ENCODE measurements at regions not wholly inside any gene's neighbourhood (a gene's known extent, or its start where the extent isn't known, plus 50 kb on each side); places are given as distances from the start of the nearest gene placed in this dataset.

- Histone ChIP-seq H3K27ac (ENCODE audit: low read length) (no peak overlapping the region), H3K9me3 (ENCODE audit: control insufficient read depth, insufficient read depth, low read length) (no peaks in the 10 kb centered on the region), H3K27me3 (ENCODE audit: control insufficient read depth, insufficient read depth, low read length) (no peaks in the 10 kb centered on the region), H3K4me1 (ENCODE audit: control insufficient read depth, insufficient read depth, low read length) (no peaks in the 10 kb centered on the region), H3K4me3 (ENCODE audit: low read length) (no peak overlapping the region), H3K36me3 (ENCODE audit: control insufficient read depth, insufficient read depth, low read length) (no peaks in the 10 kb centered on the region)
- DNase-seq (ENCODE audit: low read depth, low spot score): no peak
Measured at GRCh38 chr13:83825676-83826075, 56.6 kb downstream of the SLITRK1 start.

GRCh38 chr13:83824560-83824959 lies 57.7 kb downstream of the SLITRK1 start:
- H3K9me3 ChIP-seq (ENCODE audit: control insufficient read depth, insufficient read depth, low read length): no peaks in the 10 kb centered on the region
- H3K4me1 ChIP-seq (ENCODE audit: control insufficient read depth, insufficient read depth, low read length): no peaks in the 10 kb centered on the region
- no peak overlapping the region for H3K4me3 ChIP-seq (ENCODE audit: low read length)
- no CpG with 5 or more reads among the region's 8 CpGs for WGBS (ENCODE audit: insufficient coverage, insufficient read length)
- no peak overlapping the region for H3K27ac ChIP-seq (ENCODE audit: low read length)
- DNase-seq (ENCODE audit: low read depth, low spot score): no peak
- no peaks in the 10 kb centered on the region for H3K27me3 ChIP-seq (ENCODE audit: control insufficient read depth, insufficient read depth, low read length)
- no peaks in the 10 kb centered on the region for H3K36me3 ChIP-seq (ENCODE audit: control insufficient read depth, insufficient read depth, low read length)

GRCh38 chr13:83824120-83824519 lies 58.2 kb downstream of the SLITRK1 start:
- DNase-seq (ENCODE audit: low read depth, low spot score): no peak
- no peak overlapping the region for H3K4me3 ChIP-seq (ENCODE audit: low read length)
- no peaks in the 10 kb centered on the region for H3K4me1 ChIP-seq (ENCODE audit: control insufficient read depth, insufficient read depth, low read length)
- H3K27me3 ChIP-seq (ENCODE audit: control insufficient read depth, insufficient read depth, low read length): no peaks in the 10 kb centered on the region
- H3K36me3 ChIP-seq (ENCODE audit: control insufficient read depth, insufficient read depth, low read length): no peaks in the 10 kb centered on the region
- H3K27ac ChIP-seq (ENCODE audit: low read length): no peak overlapping the region
- no peaks in the 10 kb centered on the region for H3K9me3 ChIP-seq (ENCODE audit: control insufficient read depth, insufficient read depth, low read length)

DNA sequence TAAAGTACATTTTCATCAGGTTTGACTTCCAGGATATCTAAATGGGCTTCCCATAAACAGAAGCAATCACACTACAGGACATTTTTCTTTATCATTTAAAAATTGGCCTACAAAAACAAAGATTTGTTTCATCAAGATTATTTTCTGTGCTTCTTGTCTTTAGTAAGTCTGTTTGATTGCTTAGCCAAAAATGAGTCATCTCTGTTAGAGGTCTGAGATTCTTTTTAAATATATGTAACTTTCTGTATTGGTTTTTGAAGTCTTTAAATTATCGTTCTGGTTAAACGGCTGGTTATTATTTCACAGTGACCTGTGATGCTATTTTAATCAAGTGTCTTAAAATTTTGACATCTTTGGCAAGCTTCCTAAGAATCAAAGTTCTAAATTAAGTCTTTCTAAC lies 62.7 kb downstream of the SLITRK1 start:
- no peak for DNase-seq (ENCODE audit: low read depth, low spot score)
- H3K4me1 ChIP-seq (ENCODE audit: control insufficient read depth, insufficient read depth, low read length): no peaks in the 10 kb centered on the region
- H3K4me3 ChIP-seq (ENCODE audit: low read length): no peak overlapping the region
- no peaks in the 10 kb centered on the region for H3K9me3 ChIP-seq (ENCODE audit: control insufficient read depth, insufficient read depth, low read length)
- no CpG with 5 or more reads among the region's 2 CpGs for WGBS (ENCODE audit: insufficient coverage, insufficient read length)
- no peak overlapping the region for H3K27ac ChIP-seq (ENCODE audit: low read length)
- H3K27me3 ChIP-seq (ENCODE audit: control insufficient read depth, insufficient read depth, low read length): no peaks in the 10 kb centered on the region
- H3K36me3 ChIP-seq (ENCODE audit: control insufficient read depth, insufficient read depth, low read length): no peaks in the 10 kb centered on the region

GRCh38 chr13:83819156-83819555 lies 63.1 kb downstream of the SLITRK1 start:
- no CpG with 5 or more reads among the region's 4 CpGs for WGBS (ENCODE audit: insufficient coverage, insufficient read length)
- no peaks in the 10 kb centered on the region for H3K27me3 ChIP-seq (ENCODE audit: control insufficient read depth, insufficient read depth, low read length)
- no peaks in the 10 kb centered on the region for H3K4me1 ChIP-seq (ENCODE audit: control insufficient read depth, insufficient read depth, low read length)
- no peak overlapping the region for H3K4me3 ChIP-seq (ENCODE audit: low read length)
- H3K36me3 ChIP-seq (ENCODE audit: control insufficient read depth, insufficient read depth, low read length): no peaks in the 10 kb centered on the region
- no peak for DNase-seq (ENCODE audit: low read depth, low spot score)
- no peak overlapping the region for H3K27ac ChIP-seq (ENCODE audit: low read length)
- no peaks in the 10 kb centered on the region for H3K9me3 ChIP-seq (ENCODE audit: control insufficient read depth, insufficient read depth, low read length)

GRCh38 chr13:83816081-83816480 lies 66.2 kb downstream of the SLITRK1 start:
- Histone ChIP-seq H3K4me1 (ENCODE audit: control insufficient read depth, insufficient read depth, low read length) (no peaks in the 10 kb centered on the region), H3K9me3 (ENCODE audit: control insufficient read depth, insufficient read depth, low read length) (no peaks in the 10 kb centered on the region), H3K4me3 (ENCODE audit: low read length) (no peak overlapping the region), H3K27ac (ENCODE audit: low read length) (no peak overlapping the region), H3K36me3 (ENCODE audit: control insufficient read depth, insufficient read depth, low read length) (no peaks in the 10 kb centered on the region), H3K27me3 (ENCODE audit: control insufficient read depth, insufficient read depth, low read length) (no peaks in the 10 kb centered on the region)
- WGBS (ENCODE audit: insufficient coverage, insufficient read length): no CpG with 5 or more reads among the region's 2 CpGs
- DNase-seq (ENCODE audit: low read depth, low spot score): no peak

DNA sequence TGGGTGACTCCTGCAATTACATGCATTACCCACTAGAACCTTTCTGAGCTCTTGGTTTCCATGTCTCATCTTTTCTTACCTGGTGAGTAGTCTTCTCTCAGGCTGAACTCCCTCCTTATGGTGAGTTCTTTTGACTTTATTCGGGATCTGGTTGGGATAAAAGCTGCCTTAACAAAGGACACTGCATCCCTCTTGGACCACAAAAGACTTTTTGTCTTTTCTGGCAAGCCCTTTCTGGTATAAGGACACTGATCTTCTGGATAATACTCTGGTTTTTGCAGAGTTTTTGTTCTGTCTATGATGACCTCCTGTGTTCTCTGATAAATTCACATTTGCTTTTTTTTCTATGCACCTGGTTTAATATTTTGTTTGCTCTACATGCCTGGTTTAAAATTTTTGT lies 66.7 kb downstream of the SLITRK1 start:
- Histone ChIP-seq H3K27ac (ENCODE audit: low read length) (no peak overlapping the region), H3K9me3 (ENCODE audit: control insufficient read depth, insufficient read depth, low read length) (no peaks in the 10 kb centered on the region), H3K4me1 (ENCODE audit: control insufficient read depth, insufficient read depth, low read length) (no peaks in the 10 kb centered on the region), H3K27me3 (ENCODE audit: control insufficient read depth, insufficient read depth, low read length) (no peaks in the 10 kb centered on the region), H3K4me3 (ENCODE audit: low read length) (no peak overlapping the region), H3K36me3 (ENCODE audit: control insufficient read depth, insufficient read depth, low read length) (no peaks in the 10 kb centered on the region)
- WGBS (ENCODE audit: insufficient coverage, insufficient read length): no CpG with 5 or more reads among the region's 1 CpG
- DNase-seq (ENCODE audit: low read depth, low spot score): no peak

DNA sequence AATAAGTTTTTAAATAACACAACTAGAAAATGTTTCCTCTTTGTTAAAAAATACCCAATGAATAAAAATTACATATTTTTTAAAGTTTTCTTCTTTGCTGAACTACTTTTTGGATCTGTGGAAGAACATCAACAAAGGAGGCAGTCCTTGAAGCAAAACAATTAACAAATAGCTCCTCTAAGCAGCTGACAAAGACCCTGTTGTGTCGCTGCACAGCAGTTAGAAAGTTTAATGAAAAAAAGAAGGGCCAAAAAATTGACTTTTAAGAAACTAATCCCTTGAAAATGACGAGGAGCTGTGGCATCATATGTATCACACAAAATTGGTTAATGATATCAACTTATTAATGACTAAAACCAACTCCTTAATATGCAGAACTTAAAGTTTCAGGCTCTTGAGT lies 72.1 kb downstream of the SLITRK1 start:
- no peak overlapping the region for H3K27ac ChIP-seq (ENCODE audit: low read length)
- no CpG with 5 or more reads among the region's 2 CpGs for WGBS (ENCODE audit: insufficient coverage, insufficient read length)
- H3K36me3 ChIP-seq (ENCODE audit: control insufficient read depth, insufficient read depth, low read length): no peaks in the 10 kb centered on the region
- DNase-seq (ENCODE audit: low read depth, low spot score): no peak
- H3K4me3 ChIP-seq (ENCODE audit: low read length): no peak overlapping the region
- H3K4me1 ChIP-seq (ENCODE audit: control insufficient read depth, insufficient read depth, low read length): no peaks in the 10 kb centered on the region
- H3K27me3 ChIP-seq (ENCODE audit: control insufficient read depth, insufficient read depth, low read length): no peaks in the 10 kb centered on the region
- no peaks in the 10 kb centered on the region for H3K9me3 ChIP-seq (ENCODE audit: control insufficient read depth, insufficient read depth, low read length)

GRCh38 chr13:83804356-83804962 lies 77.8 kb downstream of the SLITRK1 start:
- DNase-seq (ENCODE audit: low read depth, low spot score): no peak
- WGBS (ENCODE audit: insufficient coverage, insufficient read length): 100% methylated on average over 1 of the region's 2 CpGs
- H3K27me3 ChIP-seq (ENCODE audit: control insufficient read depth, insufficient read depth, low read length): no peaks in the 10 kb centered on the region
- no peaks in the 10 kb centered on the region for H3K4me1 ChIP-seq (ENCODE audit: control insufficient read depth, insufficient read depth, low read length)
- no peaks in the 10 kb centered on the region; the same call in 1 of the 2 replicates for H3K9me3 ChIP-seq (ENCODE audit: control insufficient read depth, insufficient read depth, low read length)
- H3K36me3 ChIP-seq (ENCODE audit: control insufficient read depth, insufficient read depth, low read length): no peaks in the 10 kb centered on the region
- H3K4me3 ChIP-seq (ENCODE audit: low read length): no peak overlapping the region
- H3K27ac ChIP-seq (ENCODE audit: low read length): no peak overlapping the region

GRCh38 chr13:83798731-83799130 lies 83.5 kb downstream of the SLITRK1 start:
- H3K36me3 ChIP-seq (ENCODE audit: control insufficient read depth, insufficient read depth, low read length): no peaks in the 10 kb centered on the region
- H3K4me1 ChIP-seq (ENCODE audit: control insufficient read depth, insufficient read depth, low read length): no peaks in the 10 kb centered on the region
- H3K27ac ChIP-seq (ENCODE audit: low read length): no peak overlapping the region
- WGBS (ENCODE audit: insufficient coverage, insufficient read length): no CpG with 5 or more reads among the region's 1 CpG
- H3K27me3 ChIP-seq (ENCODE audit: control insufficient read depth, insufficient read depth, low read length): no peaks in the 10 kb centered on the region
- DNase-seq (ENCODE audit: low read depth, low spot score): no peak
- no peaks in the 10 kb centered on the region; the same call in 1 of the 2 replicates for H3K9me3 ChIP-seq (ENCODE audit: control insufficient read depth, insufficient read depth, low read length)
- H3K4me3 ChIP-seq (ENCODE audit: low read length): no peak overlapping the region

DNA sequence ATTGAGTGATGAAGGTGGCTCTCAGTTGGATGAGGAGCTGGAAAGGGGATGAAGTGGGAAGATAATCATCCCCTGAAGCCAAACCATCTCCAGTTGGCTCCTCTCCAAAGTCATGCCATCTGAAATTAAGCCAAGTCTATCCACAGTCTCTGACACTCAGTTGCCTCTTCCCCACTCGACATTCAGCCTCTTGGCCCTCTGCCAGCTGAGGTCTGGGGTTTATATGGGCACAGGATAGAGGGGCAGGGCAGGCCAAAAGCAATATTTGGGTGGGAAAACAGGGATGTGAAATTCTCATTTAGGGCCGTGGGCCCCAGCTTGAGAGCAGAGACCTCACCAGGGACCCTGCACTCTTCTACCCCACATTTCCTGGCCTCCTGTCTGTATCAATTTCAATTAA lies 85.9 kb downstream of the SLITRK1 start:
- H3K27me3 ChIP-seq (ENCODE audit: control insufficient read depth, insufficient read depth, low read length): no peaks in the 10 kb centered on the region
- H3K4me1 ChIP-seq (ENCODE audit: control insufficient read depth, insufficient read depth, low read length): no peaks in the 10 kb centered on the region
- no peak overlapping the region for H3K4me3 ChIP-seq (ENCODE audit: low read length)
- H3K27ac ChIP-seq (ENCODE audit: low read length): no peak overlapping the region
- H3K9me3 ChIP-seq (ENCODE audit: control insufficient read depth, insufficient read depth, low read length): no peaks in the 10 kb centered on the region
- H3K36me3 ChIP-seq (ENCODE audit: control insufficient read depth, insufficient read depth, low read length): no peaks in the 10 kb centered on the region
- WGBS (ENCODE audit: insufficient coverage, insufficient read length): no CpG with 5 or more reads among the region's 2 CpGs
- no peak for DNase-seq (ENCODE audit: low read depth, low spot score)
